GM21529 (cell line): ENCODE measurements at regions not wholly inside any gene's neighbourhood (a gene's known extent, or its start where the extent isn't known, plus 50 kb on each side); places are given as distances from the start of the nearest gene placed in this dataset.
A peak's percentile ranks its signal among the peaks of the same experiment; 100 is the strongest.

ENCODE experiments used
- ATAC-seq: cut with Tn5 transposase; IDR thresholded peaks from one replicate; pipeline ENCODE4 v1.9.1; 2021; ENCODE audit not compliant: unreplicated experiment

GRCh38 chr10:105925045-105925785 lies 1239.3 kb downstream of the SORCS1 start:
- ATAC-seq = no peak

- no peak for ATAC-seq
These were observed 1243.2 kb downstream of the SORCS1 start for GRCh38 chr10:105921348-105921747.

GRCh38 chr10:105914432-105914831 lies 1250.1 kb downstream of the SORCS1 start:
- ATAC-seq = no peak

- ATAC-seq = no peak
These were observed 1255.8 kb downstream of the SORCS1 start for GRCh38 chr10:105908701-105909100.

- no peak for ATAC-seq
These were observed 1244.4 kb downstream of the SORCS3 start for GRCh38 chr10:105885495-105885894.

- no peak for ATAC-seq
These were observed 1238.3 kb downstream of the SORCS3 start for GRCh38 chr10:105879401-105879800.

- no peak for ATAC-seq
These were observed 1234.0 kb downstream of the SORCS3 start for GRCh38 chr10:105875050-105875449.

GRCh38 chr10:105872665-105873064 lies 1231.6 kb downstream of the SORCS3 start:
- ATAC-seq = no peak

GRCh38 chr10:105868935-105869334 lies 1227.8 kb downstream of the SORCS3 start:
- no peak for ATAC-seq

- no peak for ATAC-seq
These were observed 1223.8 kb downstream of the SORCS3 start for GRCh38 chr10:105864854-105865253.

GRCh38 chr10:105857268-105858264 lies 1216.5 kb downstream of the SORCS3 start:
- no peak for ATAC-seq

- no peak for ATAC-seq
These were observed 1214.7 kb downstream of the SORCS3 start for GRCh38 chr10:105855791-105856190.

GRCh38 chr10:105844676-105845570 lies 1203.8 kb downstream of the SORCS3 start:
- no peak for ATAC-seq

GRCh38 chr10:105844241-105844640 lies 1203.2 kb downstream of the SORCS3 start:
- ATAC-seq = no peak

- no peak for ATAC-seq
These were observed 1202.7 kb downstream of the SORCS3 start for GRCh38 chr10:105843786-105844185.

GRCh38 chr10:105840288-105840770 lies 1199.2 kb downstream of the SORCS3 start:
- ATAC-seq = no peak

GRCh38 chr10:105838392-105838791 lies 1197.3 kb downstream of the SORCS3 start:
- ATAC-seq = no peak

- ATAC-seq = peak; percentile 88
These were observed 1196.9 kb downstream of the SORCS3 start for GRCh38 chr10:105837951-105838350.

GRCh38 chr10:105834261-105835059 lies 1193.4 kb downstream of the SORCS3 start:
- ATAC-seq = no peak

- no peak for ATAC-seq
These were observed 1186.0 kb downstream of the SORCS3 start for GRCh38 chr10:105827133-105827532.
